ENCODE measurements at regions not wholly inside any gene's neighbourhood (a gene's known extent, or its start where the extent isn't known, plus 50 kb on each side); places are given as distances from the start of the nearest gene placed in this dataset.
A peak's percentile ranks its signal among the peaks of the same experiment; 100 is the strongest.
"Not testable (repeated sequence)": the region's sequence is repeated elsewhere in the genome, so short reads cannot be mapped to it uniquely, and the experiment has no call there.

DNA sequence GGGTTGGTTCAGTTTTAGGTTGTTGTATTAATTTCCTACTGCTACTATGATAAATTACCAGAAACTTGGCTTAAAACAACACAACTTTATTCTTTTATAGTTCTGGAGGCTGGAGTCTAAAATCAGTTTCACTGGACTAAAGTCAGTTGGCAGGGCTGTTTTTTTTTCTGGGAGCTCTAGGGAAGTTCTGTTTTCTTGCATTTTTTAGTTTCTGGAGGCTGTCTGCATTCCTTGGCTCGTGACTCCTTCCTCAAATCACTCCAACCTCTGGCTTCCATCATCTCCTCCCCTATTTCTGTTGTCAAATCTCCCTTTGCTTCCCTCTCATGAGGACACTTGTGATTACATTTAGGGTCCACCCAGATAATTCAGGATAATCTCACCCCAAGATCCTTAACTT lies 51.3 kb upstream of the SUB1 start:
- DNase-seq, result no peak

DNA sequence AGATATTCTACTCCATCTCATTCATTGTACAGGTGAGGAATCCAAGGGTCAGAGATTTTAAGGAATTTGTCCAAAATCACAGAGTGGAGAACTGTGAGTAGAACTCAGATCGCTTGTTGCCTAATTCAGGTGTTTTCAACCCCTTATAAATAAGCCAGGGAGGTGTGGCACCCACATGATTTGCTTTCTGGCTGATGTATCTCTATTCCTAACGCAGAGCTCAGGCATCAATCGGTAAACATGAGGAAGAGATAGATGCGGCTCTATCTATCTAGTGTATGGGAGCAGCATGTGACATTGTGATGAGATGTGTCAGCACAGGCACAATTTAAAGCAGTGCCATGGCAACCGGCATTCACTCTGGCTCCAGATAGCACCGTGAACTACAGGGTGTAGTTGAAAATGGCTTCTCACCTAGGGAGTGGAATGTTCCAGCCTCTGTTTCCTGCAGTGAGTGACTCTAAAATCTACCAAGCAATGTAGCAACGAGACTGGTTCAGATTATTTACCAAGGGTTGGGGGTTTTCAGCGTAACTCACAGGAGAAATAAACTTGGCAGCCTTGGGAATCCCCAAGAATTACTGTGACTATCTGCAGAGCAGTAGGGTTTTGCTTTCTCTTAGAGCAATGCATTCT lies 53.4 kb upstream of the SUB1 start:
- peak in 1 of 4 experiments; percentile 10 for DNase-seq

DNA sequence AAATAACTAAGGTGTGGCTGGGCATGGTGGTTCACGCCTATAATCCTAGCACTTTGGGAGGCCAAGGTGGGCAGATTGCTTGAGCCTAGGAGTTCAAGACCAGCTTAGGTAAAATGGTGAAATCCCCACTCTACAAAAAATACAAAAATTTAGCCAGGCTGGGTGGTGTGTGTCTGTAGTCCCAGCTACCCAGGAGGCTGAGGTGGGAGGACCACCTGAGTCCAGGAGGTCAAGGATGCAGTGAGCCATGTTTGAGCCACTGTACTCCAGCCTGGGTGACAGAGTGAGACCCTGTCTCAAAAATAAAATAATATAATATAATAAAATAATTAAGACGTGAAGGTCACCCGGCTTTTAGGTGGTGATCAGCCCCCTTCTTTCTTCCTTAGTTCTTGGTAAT lies 58.0 kb upstream of the SUB1 start:
- DNase-seq, result not testable (repeated sequence)

DNA sequence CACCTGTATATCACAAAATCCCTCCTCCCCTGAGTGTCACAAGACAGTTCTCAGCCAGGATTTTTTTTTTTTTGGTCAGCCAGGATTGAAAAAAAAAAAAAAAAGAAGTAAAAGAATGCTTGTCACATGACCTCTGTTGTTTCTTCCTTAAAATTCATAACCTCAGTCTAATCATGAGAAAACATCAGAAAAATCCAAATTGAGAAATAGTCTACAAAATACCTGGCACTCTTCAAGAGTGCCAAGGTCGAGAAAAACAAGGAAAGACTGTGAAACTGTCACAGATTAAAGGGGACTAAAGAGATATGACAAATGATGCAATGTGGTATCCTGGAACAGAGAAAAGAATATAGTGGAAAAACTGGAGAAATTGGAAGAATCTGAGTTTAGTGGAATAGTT lies 58.5 kb upstream of the SUB1 start:
- DNase-seq, result no peak

DNA sequence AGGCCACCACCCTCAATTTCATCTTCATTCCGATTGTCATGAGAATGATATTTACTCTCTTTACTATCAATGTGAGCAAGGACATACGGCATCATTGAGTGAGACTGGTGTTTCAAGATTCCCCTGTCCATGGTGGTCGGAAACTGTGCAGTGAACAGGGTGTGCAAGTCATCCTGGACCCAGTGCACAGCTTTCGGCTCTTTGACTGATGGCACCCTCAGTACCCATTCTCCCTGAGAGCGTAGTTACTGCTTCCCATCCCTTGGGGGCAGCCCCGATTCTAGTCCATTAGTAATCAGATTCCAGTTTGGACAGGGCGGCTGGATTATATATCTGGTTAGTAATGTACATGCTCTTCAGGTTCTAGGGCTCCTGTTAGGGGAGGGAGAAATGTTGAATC lies 61.7 kb upstream of the SUB1 start:
- DNase-seq, result no peak

DNA sequence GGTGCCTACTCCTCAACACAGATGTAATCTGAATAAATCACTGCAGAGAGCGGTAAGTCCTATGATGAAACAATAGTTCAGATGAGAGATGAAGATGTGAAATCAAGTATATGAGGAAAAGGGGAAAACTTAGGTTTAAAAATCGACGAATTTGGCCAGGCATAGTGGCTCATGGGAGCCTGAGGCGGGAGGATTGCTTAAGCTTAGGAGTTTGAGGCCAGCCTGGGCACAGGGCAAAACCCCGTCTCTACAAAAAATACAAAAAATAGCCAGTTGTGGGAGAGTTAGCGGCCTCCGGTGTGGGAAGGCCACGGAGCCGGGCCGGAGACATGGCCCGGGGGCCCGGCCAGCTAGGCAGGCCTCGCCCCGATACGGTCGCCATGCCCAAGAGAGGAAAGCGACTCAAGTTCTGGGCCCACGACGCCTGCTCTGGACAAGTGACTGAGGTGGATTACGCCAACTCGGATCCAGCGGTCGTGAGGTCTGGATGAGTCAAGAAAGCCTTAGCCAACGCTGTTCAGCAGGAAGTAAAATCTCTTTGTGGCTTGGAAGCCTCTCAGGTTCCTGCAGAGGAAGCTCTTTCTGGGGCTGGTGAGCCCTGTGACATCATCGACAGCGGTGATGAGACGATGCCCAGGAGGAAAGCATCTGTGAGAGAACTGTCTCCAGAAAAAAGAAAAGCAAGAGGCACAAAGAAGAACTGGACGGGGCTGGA lies 62.8 kb upstream of the SUB1 start:
- no peak for DNase-seq

DNA sequence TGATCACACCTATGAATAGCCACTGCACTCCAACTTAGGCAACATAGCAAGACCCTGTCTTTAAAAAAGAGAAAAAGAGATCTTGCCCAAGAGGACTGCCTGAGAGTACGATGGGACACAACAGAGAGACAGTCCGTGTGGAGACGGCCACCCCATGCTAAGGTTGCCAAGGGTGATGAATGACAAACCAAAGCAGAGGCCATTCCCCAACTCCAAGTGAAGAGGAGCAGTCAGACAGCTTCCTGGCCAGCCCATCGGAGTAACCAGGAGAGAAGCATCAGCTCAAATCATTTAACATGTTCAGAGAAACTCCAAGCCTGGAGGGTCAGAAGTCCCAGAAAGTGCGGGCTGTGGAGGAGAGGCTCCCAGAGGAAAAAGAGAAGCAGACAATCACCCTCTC lies 63.9 kb upstream of the SUB1 start:
- DNase-seq, result no peak

DNA sequence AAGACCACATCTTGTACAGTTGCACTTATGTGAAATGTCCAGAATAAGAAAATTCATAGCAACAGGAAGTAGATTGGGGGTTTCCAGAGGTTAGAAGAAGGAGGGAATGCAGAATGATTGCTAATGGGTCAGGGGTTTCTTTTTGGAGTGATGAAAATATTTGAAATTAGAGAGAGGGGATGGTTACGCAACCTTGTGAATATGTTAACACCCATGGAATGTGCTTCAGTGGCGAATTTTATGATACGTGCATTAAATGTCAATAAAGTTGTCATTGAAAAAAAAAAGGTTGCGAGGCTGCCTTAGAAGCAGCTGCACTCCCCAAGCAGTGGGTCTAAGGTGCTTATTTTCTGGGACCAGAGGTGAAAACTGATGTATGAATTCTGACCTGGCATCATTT lies 64.4 kb upstream of the SUB1 start:
- DNase-seq, result no peak

DNA sequence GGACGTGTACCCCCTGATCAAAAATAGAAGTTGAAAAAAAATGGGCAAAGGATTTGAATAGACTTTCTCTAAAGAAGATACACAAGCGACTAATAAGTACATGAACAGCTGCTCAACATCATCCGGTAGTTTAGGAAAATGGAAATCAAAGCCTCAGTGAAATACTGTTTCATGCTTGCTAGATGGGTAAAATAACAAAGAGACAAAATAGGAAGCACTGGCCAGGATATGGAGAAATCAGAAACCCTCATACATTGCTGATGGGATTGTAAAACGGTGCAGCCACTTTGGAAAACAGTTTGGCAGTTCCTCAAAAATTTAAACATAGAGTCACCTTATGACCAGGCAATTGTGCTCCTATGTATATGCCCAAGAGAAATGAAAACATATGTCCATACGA lies 65.0 kb upstream of the SUB1 start:
- DNase-seq, result no peak

DNA sequence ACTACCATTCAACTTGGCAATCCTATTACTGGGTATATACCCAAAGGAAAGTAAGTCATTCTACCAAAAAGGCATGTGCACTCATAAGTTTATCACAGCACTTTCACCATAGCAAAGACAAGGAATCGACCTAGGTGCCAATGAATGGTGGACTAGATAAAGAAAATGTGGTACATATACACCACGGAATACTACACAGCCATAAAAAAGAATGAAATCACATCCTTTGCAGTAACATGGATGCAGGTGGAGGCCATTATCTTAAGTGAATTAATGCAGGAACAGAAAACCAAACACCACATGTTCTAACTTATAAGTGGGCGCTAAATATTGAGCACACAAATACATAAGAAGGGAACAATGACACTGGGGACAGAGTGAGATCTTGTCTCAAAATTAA lies 65.8 kb upstream of the SUB1 start:
- DNase-seq, result no peak

DNA sequence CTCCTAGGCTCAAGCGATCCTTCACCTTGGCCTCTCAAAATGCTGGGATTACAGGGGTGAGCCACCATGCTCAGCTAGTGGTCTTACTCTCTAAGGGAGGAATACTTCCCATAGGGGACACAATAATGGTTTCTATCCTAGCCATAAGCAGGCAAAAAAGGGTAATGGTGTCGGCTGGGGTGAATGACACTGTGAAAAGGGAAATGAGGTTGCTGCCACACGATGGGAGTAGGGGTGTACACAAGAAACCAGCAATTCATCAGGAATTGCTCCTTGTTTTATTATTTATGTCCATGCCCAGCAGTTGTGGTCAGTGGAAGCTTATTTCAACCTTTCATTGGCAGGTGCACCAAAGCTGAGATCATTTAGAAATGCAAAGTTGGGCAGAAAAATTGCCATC lies 70.3 kb upstream of the ZFR start:
- DNase-seq, result no peak

DNA sequence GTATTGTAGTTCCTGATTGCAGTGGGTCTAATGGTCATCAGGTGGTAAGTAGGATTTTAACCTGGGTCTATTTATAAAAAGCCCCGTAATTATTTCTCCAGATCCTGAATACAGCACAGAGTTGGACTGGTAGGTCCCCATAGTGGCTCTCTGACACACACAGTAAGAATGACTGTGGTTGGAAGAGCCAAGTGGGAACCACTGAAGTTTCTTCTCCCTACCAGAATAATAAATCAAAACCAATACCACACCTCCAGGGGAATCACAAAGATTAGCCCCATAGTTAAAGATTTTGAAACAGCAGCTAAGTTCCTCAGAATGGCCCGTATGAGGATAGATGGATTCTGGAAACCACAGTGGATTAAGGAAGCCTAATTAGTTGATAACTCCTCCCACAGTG lies 68.4 kb upstream of the ZFR start:
- DNase-seq, result no peak

DNA sequence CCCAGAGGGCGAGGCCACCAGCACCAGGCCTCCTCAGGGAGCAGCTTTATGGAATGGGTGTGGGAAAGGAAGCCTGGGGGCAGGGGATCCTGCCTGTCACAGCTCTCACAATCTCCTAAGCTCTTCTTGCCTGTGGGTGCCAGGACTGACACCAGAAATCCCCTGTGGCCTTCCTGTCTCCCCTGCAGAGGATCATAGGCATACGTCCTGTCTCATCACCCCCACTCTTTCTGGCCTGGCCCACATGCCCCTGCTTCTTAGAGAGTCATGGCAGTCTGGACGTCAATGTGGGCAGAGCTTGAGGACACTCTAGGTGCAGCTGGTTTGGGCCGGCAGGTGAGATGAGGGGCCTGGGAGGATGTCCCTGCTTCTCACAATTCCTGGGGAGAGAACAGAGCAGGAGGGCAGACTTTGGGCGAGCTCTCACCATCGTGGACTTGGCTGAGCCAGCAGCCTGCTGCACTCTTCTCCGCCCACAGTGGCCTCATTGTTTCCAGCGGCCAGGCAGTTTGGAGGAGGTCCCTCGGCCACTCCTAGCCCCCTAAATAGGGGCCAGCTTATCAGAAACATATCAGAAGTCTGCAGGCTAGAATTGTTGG lies 67.3 kb upstream of the ZFR start:
- no peak for DNase-seq

DNA sequence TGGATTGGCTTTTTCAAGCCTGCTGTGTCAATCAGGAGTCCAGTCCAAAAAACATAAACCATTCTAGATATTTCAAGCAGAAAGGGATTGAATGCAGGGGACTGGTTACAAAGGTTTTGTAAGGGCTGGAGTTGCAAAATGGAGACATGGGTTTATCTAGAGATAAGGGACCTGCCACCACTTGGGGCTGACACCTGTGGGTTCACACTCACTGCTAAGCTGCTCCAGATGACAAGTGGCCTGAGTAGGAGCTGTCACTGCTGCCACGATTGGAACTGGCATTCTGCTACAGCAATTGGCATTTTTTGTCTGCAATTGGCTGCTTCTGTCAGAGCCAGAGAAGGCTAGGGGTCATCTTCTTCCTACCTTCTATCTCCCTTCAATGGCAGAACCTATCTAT lies 66.3 kb upstream of the ZFR start:
- DNase-seq, result no peak

DNA sequence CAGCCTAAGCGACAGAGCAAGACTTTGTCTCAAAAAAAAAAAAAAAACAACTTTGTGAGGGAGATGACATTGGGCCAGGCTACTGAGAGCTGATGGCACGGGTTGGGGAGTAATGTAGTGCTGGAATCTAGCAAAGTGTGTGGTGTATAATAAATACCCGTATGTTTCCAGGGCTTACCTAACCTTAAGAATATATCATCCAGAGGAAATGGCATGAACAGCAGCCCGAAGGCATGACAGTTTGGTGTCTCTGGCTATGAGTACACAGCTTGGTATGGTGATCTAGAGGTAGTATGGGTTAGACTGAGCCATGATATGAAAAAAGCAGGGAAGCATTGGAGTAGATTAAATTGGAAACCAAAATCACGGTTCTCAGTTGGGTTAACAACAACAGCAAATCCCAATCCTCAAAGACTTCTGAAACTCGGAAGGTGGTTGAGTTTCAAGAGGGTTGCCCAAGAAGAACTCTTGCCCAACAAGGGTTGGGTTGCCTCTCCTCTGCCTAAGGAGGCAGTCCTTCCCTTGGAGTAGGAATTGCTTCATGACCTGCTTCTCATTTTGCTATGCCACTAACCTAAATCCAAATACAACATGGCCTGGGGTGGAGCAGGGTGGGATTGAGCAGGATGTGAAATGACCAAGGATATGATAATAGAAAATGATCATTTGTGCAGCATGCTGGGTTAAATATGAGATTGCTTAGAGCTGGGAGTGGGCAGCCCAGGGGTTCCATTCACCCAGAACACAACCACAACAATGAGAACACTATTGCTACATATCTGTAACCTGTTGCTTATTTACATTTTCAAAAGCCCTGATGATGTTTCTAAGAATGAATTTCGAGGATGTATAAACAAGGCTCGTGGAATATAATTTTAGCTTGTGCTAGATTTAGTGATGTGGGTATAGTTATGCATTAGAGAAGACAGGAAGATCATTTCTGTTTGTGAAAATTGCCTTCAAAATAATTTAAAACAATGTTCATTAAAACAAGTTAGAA lies 64.6 kb upstream of the ZFR start:
- no peak for DNase-seq

DNA sequence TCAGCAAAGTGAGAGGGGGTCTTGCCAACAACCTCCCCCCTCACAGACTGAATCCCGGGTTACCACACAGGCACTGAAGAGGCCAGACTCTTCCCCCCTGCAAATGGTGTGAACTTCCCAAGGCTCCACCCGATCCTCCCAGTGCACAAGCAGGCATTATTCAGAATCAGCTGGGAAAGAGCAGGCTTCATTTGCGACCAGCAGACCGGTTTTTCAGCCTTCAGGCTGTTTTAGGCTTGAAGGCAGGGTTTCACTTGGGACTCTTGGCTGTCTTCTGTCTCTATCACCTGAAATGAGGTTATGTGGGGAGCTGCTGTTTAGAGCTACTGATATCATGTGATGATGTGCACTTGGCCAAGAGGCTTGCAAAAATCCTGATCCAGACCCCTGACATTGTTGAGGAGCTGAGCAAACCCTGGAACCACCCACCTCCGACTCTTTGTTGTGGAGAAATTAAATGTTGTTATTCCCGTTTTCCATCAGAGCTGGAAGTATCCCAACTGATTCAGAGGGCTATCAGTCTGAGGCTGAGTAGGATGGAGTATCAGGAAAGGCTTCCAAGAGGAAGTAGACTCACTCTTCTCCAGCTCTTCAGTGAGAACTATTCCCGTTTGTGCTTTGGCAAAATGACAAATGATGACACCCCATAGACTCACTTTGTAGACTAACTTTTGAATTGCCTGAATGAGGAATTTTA lies 63.3 kb upstream of the ZFR start:
- DNase-seq, result no peak

DNA sequence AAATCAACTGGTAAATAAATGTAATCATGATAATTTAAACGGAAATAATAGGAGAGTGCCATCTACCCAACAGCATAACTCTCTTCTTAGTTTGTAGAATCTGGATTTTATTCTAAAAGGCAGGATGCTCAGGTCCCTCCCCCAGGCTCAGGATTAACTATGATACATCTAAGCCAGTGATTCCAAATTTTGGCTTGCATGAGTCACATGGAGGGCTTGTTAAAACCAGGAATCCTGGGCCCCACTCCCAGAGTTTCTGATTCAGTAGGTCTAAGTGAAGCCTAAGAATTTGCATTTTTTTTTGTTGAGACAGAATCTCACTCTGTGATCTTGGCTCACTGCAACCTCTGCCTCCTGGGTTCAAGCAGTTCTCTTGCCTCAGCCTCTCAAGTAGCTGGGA lies 62.3 kb upstream of the ZFR start:
- DNase-seq, result no peak

DNA sequence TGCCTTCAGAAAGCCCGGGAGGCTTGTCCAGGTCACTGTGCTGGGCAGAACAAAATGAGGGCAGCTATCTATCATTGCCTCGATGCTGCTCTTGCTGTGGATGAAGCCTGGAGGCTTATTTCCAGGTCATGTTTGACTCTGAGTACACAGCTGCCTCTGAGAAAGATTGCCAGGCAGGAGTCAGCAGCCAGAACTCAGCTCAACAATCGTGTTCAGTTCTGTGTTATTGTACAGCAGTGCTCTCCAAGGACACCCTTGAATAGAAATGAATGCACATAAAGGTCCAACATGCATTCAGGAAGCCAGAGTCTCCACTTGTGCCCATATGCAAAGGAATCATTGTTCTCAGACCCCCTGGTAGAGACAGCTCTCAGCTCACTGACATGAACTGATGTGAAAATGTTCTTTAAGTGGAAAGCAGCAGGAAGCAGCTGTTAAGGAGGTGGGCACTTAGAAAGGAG lies 61.7 kb upstream of the ZFR start:
- no peak for DNase-seq

DNA sequence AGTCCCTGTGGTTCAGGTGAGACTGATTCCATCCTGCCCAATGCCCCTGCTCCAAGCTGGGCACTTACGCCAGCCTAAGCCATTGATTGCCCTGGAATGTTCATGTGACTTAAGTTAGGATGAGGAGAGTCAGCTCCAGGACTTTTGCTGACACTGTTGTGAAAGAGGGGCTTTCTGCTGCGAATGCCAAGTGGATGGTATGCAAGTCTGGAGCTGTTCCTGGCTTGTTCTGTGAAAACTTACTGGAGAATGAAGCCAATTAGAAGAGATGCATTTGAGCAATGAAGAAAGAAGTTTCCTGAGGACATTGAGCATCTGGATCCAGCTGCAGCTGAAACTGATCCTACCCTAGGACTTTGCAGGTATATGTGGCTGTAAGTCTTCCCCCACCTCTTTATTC lies 61.2 kb upstream of the ZFR start:
- no peak for DNase-seq

DNA sequence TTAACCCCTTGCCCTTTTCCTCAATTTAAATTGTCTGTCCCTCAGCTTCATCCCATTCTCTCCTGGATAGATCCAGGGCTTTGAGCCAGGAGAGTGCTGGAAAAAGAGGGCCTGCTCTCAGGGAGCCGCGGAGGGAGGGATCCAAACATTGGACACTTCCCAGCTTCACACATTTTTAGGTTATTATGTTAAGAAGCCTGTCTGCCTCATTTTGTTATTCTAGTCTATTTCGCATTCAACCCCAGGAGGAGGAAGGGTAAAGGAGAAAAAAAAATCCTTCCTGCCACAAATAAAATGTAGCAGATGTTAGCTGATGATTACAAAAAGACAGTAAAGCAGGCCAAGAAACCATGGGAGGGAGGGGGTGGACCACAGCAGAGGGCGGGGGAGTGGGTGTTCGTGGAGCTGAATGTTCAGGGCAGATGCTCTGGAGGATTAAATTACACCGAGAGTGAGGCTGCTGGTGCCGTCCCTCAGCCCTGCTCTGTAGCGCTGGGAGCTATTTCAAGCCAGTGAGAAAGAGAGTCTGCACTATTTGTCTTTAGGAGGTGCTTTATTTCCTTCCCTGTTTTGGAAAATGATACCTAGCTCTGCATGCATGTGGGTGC lies 60.6 kb upstream of the ZFR start:
- no peak for DNase-seq

DNA sequence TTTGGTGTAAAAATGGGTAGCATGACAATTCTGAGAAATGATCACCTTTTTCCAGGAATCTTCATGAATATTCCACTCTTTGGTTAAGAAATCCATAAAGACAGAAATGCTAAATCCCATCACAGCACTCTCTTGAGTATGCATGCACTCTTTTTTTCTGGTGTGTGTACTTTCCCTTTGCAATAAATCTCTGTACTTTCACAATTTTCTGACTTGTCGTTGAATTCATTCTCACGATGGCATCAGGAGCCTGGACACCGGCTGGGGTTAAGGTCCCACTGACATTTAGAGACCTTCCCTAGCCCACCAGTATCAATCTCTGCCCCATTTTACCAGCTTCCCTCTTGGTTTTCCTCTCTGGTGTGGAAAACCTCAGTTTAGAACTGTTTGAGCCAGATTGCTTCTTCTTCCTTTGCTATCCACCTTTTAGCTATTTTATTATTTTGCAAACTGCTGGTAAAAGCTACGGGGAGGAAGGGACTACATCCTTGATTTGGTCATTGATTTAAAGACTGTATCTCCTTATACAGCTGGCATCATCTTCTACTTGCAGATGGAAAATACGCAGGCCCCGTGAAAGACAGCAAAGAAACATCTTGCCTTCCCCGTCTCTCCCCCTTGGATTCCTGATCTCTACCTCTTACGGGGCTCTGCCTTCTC lies 59.9 kb upstream of the ZFR start:
- DNase-seq, result no peak

DNA sequence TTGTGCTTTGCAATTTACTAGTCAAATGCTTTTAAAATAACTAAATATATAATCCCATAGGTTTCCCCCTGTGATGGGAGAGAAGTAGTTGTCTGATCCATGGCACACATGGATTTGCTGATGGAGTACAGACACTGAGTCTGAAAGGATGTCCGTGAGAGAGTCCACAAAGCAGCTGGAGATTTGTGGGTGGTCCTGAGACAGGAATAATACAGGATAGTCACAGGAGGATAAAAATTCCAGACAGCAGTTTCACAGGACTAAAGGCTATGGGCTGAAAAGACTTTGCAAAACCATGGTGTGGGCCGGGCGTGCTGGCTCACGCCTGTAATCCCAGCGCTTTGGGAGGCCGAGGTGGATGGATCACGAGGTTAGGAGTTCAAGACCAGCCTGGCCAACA lies 58.7 kb upstream of the ZFR start:
- no peak for DNase-seq

All from activated CD4-positive, CD25-positive, alpha-beta regulatory T cell (primary cell).